ENCODE measurements at regions not wholly inside any gene's neighbourhood (a gene's known extent, or its start where the extent isn't known, plus 50 kb on each side); places are given as distances from the start of the nearest gene placed in this dataset.

DNA sequence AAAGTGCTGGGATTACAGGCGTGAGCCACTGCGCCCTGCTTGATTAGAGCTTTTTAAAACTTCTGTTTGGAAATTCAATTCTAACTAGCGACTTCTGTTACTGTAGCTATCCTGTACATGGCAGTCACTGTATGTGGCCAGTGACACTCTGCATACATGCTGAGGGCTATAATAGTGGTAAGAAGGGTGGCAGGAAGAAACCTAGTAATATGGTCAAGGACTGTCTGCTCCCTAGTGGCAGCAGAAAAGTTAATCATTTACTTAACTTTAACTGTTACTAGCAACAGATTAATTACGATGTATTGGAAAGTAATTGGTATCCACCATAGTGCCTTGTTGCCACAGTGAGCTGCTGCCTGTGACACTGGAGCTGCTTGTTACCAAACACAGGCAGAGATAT, 149.0 kb downstream of the KITLG start:
- TF ChIP-seq BRD4 (CRISPR knock-in tag; IDR thresholded peaks at IDR 0.05) (no peak), CTCF (CRISPR knock-in tag; IDR thresholded peaks at IDR 0.05) (no peak), SIN3A (IDR thresholded peaks at IDR 0.05; ENCODE audit: borderline replicate concordance, low read depth, low read length) (no peak), MAX (IDR thresholded peaks at IDR 0.05) (no peak)
